Stimulated activated CD8-positive, alpha-beta memory T cell treated with anti-CD3 and anti-CD28 coated beads, Interleukin-12 subunit alpha, Interleukin-12 subunit beta, amount 100 ng/mL, for 4 hours (primary cell): ENCODE measurements at regions not wholly inside any gene's neighbourhood (a gene's known extent, or its start where the extent isn't known, plus 50 kb on each side); places are given as distances from the start of the nearest gene placed in this dataset.

Experiments used
- DNase-seq: peaks from one replicate; pipeline ENCODE4 v3.0.0-alpha.2; 2020; ENCODE audit warnings: low read depth

GRCh38 chr3:186487819-186488218 is 56.4 kb downstream of the CRYGS start:
- DNase-seq: no peak

- DNase-seq: no peak
Observed at GRCh38 chr3:186487037-186487436, 57.1 kb downstream of the CRYGS start.

GRCh38 chr3:186483611-186484340 is 60.4 kb downstream of the CRYGS start:
- no peak for DNase-seq

- no peak for DNase-seq
Observed at GRCh38 chr3:186481526-186481925, 62.7 kb downstream of the CRYGS start.

- DNase-seq: no peak
Observed at GRCh38 chr3:186477876-186478275, 66.3 kb downstream of the CRYGS start.

- no peak for DNase-seq
Observed at GRCh38 chr3:186477033-186477432, 67.1 kb downstream of the CRYGS start.

GRCh38 chr3:186476541-186476940 is 67.6 kb downstream of the CRYGS start:
- no peak for DNase-seq

- DNase-seq: no peak
Observed at GRCh38 chr3:186476044-186476468, 68.1 kb downstream of the CRYGS start.

- DNase-seq: no peak
Observed at GRCh38 chr3:186473166-186473565, 71.0 kb downstream of the CRYGS start.

GRCh38 chr3:186472456-186473008 is 71.6 kb downstream of the CRYGS start:
- no peak for DNase-seq

- no peak for DNase-seq
Observed at GRCh38 chr3:186471771-186472170, 72.4 kb downstream of the CRYGS start.

- DNase-seq: no peak
Observed at GRCh38 chr3:186469525-186469924, 74.7 kb downstream of the CRYGS start.

GRCh38 chr3:186467969-186468368 is 76.2 kb downstream of the CRYGS start:
- DNase-seq: no peak

- no peak for DNase-seq
Observed at GRCh38 chr3:186466391-186466974, 77.7 kb downstream of the CRYGS start.

- DNase-seq: no peak
Observed at GRCh38 chr3:186465508-186465907, 78.7 kb downstream of the CRYGS start.

GRCh38 chr3:186464424-186465093 is 79.6 kb downstream of the CRYGS start:
- DNase-seq: no peak

GRCh38 chr3:186461141-186461540 is 83.0 kb downstream of the CRYGS start:
- no peak for DNase-seq

GRCh38 chr3:186459108-186459467 is 85.1 kb downstream of the CRYGS start:
- DNase-seq: no peak

GRCh38 chr3:186458306-186459107 is 85.7 kb downstream of the CRYGS start:
- DNase-seq: no peak

- DNase-seq: no peak
Observed at GRCh38 chr3:186457236-186457635, 86.9 kb downstream of the CRYGS start.

- no peak for DNase-seq
Observed at GRCh38 chr3:186456731-186457191, 87.4 kb downstream of the CRYGS start.
